Neural crest cell (in vitro differentiated cells): ENCODE measurements at regions not wholly inside any gene's neighbourhood (a gene's known extent, or its start where the extent isn't known, plus 50 kb on each side); places are given as distances from the start of the nearest gene placed in this dataset.
"Not testable (repeated sequence)": the region's sequence is repeated elsewhere in the genome, so short reads cannot be mapped to it uniquely, and the experiment has no call there.

Source experiments
- DNase-seq: peaks from one replicate; pipeline ENCODE4 v3.0.0; 2021; ENCODE audit warnings: low read depth, mixed read lengths, low spot score
- H3K27ac Mint-ChIP-seq: one replicate; pipeline ENCODE4 v1.8.0; 2021; ENCODE audit warnings: mild to moderate bottlenecking, mixed read lengths; ENCODE audit not compliant: unreplicated experiment
- H3K27me3 Mint-ChIP-seq: 2 replicates; pipeline ENCODE4 v1.8.0; 2021; ENCODE audit warnings: low read depth, mild to moderate bottlenecking, mixed read lengths
- H3K36me3 Mint-ChIP-seq: 2 replicates; pipeline ENCODE4 v1.8.0; 2021; ENCODE audit warnings: low read depth, mild to moderate bottlenecking, mixed read lengths
- H3K4me1 Mint-ChIP-seq: 2 replicates; pipeline ENCODE4 v1.8.0; 2021; ENCODE audit warnings: mixed read lengths
- H3K4me3 Mint-ChIP-seq: one replicate; pipeline ENCODE4 v1.8.0; 2021; ENCODE audit warnings: mild to moderate bottlenecking, mixed read lengths
- H3K9me3 Mint-ChIP-seq: 2 replicates; pipeline ENCODE4 v1.8.0; 2021; ENCODE audit warnings: mixed read lengths
- CTCF ChIP-seq: fragments of 200-600 bp; sonication (generic); conservative IDR thresholded peaks from 2 replicates; pipeline ENCODE4 v1.5.0; 2021; ENCODE audit warnings: antibody characterized with exemption, mild to moderate bottlenecking

DNA sequence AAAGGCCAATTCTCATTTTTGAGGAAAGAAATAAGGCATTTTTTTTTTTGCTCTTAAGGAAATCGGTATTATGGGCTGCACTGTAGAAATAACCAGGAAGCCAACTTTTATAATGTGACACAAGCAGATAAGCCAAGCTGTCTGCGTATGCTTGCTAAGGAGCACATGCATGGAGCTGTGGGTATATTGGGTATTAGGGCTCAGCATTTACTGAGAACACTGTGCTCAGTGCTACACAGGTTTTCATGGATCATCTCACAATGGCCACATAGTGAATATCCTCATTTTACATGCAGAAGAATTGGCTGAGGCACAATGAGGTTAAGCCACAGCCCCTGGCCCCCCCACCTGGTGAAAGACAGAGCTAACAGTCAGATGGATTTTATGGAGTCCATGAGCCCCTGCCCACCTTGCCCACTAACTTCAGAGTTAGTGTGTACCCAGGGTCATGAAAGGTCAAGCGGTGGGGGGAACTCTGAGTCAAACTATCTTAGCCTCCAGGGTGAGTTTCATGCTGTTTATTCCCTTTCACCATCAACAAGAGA, 204.8 kb downstream of the SPATA31A6 start:
- Mint-ChIP-seq H3K4me1 (no peaks in the 10 kb centered on the region), H3K4me3 (no peak overlapping the region), H3K27ac (no peak overlapping the region), H3K36me3 (peaks cover 3% of the 10 kb centered on the region), H3K9me3 (peaks cover 4% of the 10 kb centered on the region), H3K27me3 (no peaks in the 10 kb centered on the region)
- DNase-seq, result no peak
- no peak for TF ChIP-seq CTCF

DNA sequence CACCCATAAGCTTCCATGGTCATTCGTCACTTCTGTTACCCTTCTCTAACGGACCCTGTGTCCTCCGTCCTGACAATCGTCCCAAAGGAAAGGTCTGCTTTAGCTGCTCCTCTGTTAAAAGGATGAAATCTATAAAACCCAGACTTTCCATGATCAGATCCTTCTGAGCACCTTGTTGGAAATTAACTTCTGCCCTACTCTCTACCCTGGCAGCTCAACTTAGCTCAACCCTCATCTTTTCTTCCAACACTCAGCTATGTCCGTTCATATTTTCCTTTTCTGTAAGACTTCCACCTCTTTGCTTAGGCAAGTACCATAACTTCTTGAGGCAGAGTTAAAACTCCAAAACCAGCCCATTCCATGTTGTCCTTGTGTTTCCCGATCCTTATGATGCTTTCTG, 205.4 kb downstream of the SPATA31A6 start:
- H3K27me3 Mint-ChIP-seq, result no peaks in the 10 kb centered on the region
- H3K36me3 Mint-ChIP-seq, result peaks cover 3% of the 10 kb centered on the region
- no peak for TF ChIP-seq CTCF
- no peaks in the 10 kb centered on the region for H3K4me1 Mint-ChIP-seq
- peaks cover 4% of the 10 kb centered on the region for H3K9me3 Mint-ChIP-seq
- no peak overlapping the region for H3K4me3 Mint-ChIP-seq
- no peak for DNase-seq
- H3K27ac Mint-ChIP-seq, result no peak overlapping the region

DNA sequence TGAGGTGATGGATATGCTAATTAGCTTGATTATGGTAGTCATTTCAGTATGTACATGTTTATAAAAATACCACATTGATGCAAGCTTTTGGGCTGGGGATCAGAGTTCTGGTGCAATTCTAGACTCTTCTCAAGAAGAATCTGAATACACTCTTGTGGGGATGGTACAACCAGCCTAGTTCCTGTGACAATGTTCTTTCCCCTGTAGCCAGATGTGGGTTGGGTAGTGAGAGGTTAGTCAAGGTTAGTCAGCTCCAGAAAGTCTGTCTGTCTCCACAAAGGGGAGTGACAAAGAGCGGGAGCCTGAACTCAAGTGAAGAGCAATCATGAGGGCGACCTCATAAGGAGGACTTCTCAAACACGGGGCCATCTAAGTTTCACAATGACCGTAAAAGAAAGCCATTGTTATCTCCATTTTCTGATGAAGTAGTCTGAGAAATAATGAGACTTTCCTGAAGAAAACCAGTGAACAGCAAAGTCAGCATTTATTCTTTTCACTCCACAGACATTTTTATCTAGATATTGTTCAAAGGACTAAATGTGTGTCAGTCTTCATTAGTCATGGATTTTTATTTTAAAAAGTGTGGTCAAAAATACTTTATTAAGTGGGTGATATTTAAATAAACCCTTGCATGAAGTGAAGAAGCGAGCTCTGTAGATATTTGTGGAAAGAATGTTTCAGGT, 209.5 kb downstream of the SPATA31A6 start:
- not testable (repeated sequence) for DNase-seq, H3K4me3 Mint-ChIP-seq, H3K4me1 Mint-ChIP-seq, H3K27me3 Mint-ChIP-seq, H3K9me3 Mint-ChIP-seq, H3K36me3 Mint-ChIP-seq, H3K27ac Mint-ChIP-seq

DNA sequence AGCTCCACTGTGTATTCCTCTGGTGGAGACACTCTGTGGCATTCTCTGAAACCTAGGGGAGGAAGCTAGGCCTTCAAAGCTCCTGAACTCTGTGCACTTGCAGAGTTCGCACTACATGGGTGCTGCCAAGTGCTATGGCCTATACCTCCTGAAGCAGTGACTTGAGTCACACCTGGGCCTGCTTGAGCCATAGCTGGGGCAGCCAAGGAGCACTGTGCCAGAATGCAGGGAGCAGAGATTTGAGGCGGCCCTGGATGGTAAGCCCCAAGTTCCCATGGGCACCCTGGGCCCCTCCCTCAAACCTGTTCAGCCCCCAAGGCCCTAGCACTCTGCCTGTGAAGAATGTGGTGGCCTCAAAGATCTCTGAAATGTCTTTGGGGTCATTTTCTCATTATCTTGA, 212.9 kb downstream of the SPATA31A6 start:
- no peak for TF ChIP-seq CTCF

DNA sequence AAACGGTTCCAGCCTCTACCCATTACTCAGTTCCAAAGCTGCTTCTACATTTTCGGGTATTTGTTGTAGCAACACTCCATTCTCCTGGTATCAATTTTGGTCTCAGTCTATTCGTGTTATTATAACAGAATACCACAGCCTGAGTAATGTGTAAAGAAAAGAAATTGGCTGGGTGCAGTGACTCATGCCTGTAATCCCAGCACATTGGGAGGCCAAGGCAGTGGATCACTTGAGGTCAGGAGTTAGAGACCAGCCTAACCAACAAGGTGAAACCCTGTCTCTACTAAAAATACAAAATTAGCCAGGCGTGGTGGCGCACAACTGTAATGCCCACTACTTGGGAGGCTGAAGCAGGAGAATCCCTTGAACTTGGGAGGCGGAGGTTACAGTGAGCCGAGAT, 213.9 kb downstream of the SPATA31A6 start:
- H3K9me3 Mint-ChIP-seq, DNase-seq, H3K4me3 Mint-ChIP-seq, H3K27me3 Mint-ChIP-seq, H3K36me3 Mint-ChIP-seq, H3K4me1 Mint-ChIP-seq, H3K27ac Mint-ChIP-seq: not testable (repeated sequence)

More for the DNA sequence above, 212.9 kb downstream of the SPATA31A6 start:
- Mint-ChIP-seq H3K4me3 (no peak overlapping the region), H3K27ac (no peak overlapping the region), H3K27me3 (no peaks in the 10 kb centered on the region), H3K4me1 (no peaks in the 10 kb centered on the region), H3K36me3 (no peaks in the 10 kb centered on the region), H3K9me3 (peaks cover 3% of the 10 kb centered on the region)
- DNase-seq, result no peak

DNA sequence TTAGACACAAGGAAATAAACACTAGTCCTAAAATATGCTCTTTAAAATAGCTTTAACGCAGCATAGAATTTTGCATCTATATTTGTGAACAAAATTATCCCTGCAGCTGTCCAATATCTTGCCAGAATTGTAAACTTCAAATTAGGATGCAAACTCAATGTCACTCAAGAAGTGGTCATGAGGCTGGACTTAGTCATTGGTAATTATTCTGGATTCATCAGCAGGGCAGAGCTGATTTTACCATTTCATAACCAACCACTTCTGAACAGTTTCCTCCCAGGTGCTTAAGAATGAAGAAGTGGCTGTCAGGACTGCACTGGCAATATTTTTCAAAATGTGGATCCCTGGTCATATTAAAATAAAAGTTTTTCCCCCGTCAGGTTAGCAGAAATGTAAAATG, 219.5 kb downstream of the SPATA31A6 start:
- H3K27me3 Mint-ChIP-seq, H3K9me3 Mint-ChIP-seq, H3K4me1 Mint-ChIP-seq, H3K36me3 Mint-ChIP-seq, H3K27ac Mint-ChIP-seq, DNase-seq, H3K4me3 Mint-ChIP-seq: not testable (repeated sequence)

GRCh38 chr9:42409581-42409980, 226.1 kb downstream of the SPATA31A6 start:
- not testable (repeated sequence) for H3K4me3 Mint-ChIP-seq, H3K4me1 Mint-ChIP-seq, H3K36me3 Mint-ChIP-seq, DNase-seq, H3K27ac Mint-ChIP-seq, H3K9me3 Mint-ChIP-seq, H3K27me3 Mint-ChIP-seq

DNA sequence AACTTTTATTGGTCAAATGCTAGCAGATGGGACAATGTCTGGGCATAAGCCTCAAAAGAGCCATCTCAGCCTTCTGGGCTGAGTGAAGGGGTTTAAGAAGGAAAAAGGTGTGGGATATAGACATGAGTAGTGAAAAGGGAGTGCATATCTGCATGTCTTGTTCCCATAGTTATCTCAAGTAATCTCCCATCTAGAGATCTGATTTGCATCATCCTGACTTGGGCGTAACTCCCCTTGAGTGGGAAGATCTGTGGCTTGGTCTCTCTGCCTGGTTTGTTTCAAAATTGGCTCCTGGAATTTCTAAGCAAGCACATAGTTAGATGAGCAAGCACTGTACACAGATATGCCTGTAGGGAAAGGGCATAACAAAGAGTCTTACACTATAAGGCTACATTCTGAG, 228.9 kb downstream of the SPATA31A6 start:
- not testable (repeated sequence) for DNase-seq, H3K4me1 Mint-ChIP-seq, H3K36me3 Mint-ChIP-seq, H3K4me3 Mint-ChIP-seq, H3K27me3 Mint-ChIP-seq, H3K27ac Mint-ChIP-seq, H3K9me3 Mint-ChIP-seq

DNA sequence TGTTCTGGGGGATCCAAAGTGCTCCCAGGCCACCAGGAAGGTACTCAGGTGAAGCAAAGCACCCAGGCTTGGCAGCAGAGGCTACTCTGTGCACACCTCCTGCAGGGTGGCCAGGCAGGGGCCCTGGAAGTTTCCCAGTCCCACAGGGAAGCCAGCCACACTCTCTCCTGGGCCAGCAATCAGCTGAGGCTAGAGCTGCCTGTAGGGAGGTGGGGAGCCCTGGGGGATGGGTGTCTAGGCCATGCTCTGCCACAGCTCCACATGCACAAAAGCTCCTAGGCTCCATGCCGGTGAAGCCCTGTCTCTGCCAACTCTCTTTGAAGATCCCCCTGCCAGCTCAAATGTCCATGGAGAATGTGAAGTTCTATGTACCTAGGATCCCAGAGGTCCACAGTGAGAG, 231.4 kb downstream of the SPATA31A6 start:
- not testable (repeated sequence) for H3K4me1 Mint-ChIP-seq, DNase-seq, H3K27me3 Mint-ChIP-seq, H3K9me3 Mint-ChIP-seq, H3K27ac Mint-ChIP-seq, H3K4me3 Mint-ChIP-seq, H3K36me3 Mint-ChIP-seq

GRCh38 chr9:42419652-42420051, 236.2 kb downstream of the SPATA31A6 start:
- not testable (repeated sequence) for H3K27ac Mint-ChIP-seq, H3K27me3 Mint-ChIP-seq, H3K36me3 Mint-ChIP-seq, H3K9me3 Mint-ChIP-seq, H3K4me1 Mint-ChIP-seq, H3K4me3 Mint-ChIP-seq, DNase-seq

- H3K9me3 Mint-ChIP-seq, H3K27ac Mint-ChIP-seq, H3K4me3 Mint-ChIP-seq, H3K4me1 Mint-ChIP-seq, H3K27me3 Mint-ChIP-seq, H3K36me3 Mint-ChIP-seq, DNase-seq: not testable (repeated sequence)
Measured at GRCh38 chr9:42420324-42420723, 236.9 kb downstream of the SPATA31A6 start.
